GM12873 (cell line): ENCODE measurements at regions not wholly inside any gene's neighbourhood (a gene's known extent, or its start where the extent isn't known, plus 50 kb on each side); places are given as distances from the start of the nearest gene placed in this dataset.

ENCODE experiments used
- CTCF ChIP-seq: IDR thresholded peaks from 2 replicates; pipeline ENCODE4 v1.5.1; 2012; ENCODE audit warnings: low read depth, mild to moderate bottlenecking, moderate library complexity, low read length, control low read depth; ENCODE audit not compliant: insufficient read depth; ENCODE audit errors: missing control alignments

DNA sequence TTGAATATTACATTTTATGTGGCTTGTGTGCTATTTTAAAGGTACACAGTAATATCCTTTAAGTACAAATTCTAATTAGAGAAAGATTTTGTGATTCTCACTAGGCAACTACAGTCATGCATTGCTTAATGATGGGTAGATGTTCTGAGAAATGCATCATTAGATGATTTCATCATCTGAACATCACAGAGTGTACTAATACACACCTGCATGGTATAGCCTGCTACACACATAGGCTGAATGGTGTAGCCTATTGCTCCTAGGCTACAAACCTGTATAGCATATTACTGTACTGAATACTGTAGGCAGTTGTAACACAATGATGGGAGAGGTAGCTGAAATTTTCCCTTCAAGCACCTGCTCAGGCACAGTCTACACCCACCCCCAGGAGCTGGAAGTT lies 217.4 kb upstream of the EOMES start:
- TF ChIP-seq CTCF: no peak

DNA sequence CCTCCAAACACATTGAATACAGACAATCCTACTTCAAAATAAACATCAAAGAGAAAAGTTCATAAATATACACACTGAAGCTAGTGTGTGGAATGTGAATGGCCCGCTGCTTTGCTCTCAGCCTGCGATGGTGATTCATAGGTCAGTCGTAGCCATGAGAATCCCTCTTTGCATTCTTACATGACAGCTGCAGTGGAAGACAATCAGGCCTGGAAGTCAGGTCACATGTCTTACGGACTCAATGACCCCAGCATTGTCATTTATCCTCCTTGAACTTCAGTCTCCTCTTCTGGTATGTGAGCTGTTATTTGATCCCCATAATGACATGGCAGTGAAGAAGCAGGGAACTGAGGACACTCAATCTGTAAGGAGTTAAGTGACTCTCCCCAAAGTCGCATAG lies 217.8 kb upstream of the EOMES start:
- no peak for TF ChIP-seq CTCF

DNA sequence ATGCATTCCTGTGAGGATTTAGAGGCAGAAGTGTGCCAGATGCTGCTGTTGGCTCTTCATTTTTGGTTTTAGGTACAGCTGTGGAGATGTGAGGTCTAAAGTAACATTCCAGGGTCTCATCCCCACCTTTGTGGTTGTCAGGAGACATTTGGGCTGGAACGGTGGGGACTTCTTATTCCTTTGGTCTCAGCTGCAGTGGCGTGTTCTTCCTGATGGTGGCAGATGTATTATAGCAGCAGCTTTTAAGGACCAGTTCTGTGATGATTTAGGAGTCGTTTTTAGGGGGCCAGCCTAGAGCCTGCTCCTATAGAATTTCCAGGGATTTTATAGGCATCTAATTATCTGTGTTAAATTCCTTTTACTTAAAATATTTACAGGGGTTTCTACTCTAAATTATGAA lies 221.0 kb upstream of the EOMES start:
- peak; percentile 34 for TF ChIP-seq CTCF

DNA sequence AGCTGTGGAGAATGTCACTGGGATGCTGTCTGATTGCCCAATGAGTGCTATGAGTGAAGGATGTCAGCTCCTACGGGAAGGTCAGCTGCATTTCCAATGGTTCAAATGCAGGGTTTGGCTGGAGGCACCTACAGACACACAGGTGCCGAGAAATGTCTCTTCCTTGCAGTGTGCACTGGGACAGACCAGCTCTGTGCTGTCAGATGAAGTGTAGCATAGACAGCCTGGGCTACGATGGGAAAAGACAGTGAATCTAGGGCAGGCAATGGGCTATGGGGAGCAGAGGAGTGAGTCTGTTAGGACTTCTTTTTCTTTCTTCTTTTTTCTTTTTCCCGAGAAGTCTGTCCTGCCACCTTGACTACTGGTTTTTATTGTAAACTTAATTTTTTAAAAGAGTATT lies 223.1 kb upstream of the EOMES start:
- no peak for TF ChIP-seq CTCF

GRCh38 chr3:27960133-27960532 lies 238.0 kb upstream of the EOMES start:
- TF ChIP-seq CTCF: no peak

- TF ChIP-seq CTCF: no peak
Measured at GRCh38 chr3:27963519-27963918, 241.4 kb upstream of the EOMES start.

- no peak for TF ChIP-seq CTCF
Measured at GRCh38 chr3:27971600-27971999, 249.5 kb upstream of the EOMES start.

DNA sequence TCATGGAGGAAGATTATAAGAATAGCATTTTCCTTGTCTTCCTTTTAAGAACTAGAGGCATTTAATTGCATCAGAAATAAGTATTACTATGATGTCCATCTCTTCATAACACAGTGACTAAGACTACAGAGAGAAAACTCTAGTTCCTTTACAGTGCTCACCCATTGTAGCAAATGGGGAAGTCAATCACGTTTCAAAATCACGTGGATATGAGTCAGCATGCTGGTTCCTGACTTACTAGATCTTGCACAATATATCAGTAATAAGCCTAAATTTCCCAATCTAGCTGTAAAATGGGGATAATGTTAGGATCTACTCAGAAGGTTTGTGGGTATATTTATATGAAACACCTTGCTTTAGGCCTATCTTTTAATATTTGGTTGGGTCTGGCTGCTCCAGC lies 254.8 kb upstream of the EOMES start:
- no peak for TF ChIP-seq CTCF
